HG02610 (cell line): ENCODE measurements at regions not wholly inside any gene's neighbourhood (a gene's known extent, or its start where the extent isn't known, plus 50 kb on each side); places are given as distances from the start of the nearest gene placed in this dataset.
"Not testable (repeated sequence)": the region's sequence is repeated elsewhere in the genome, so short reads cannot be mapped to it uniquely, and the experiment has no call there.

Experiments used
- ATAC-seq: cut with Tn5 transposase; IDR thresholded peaks from one replicate; pipeline ENCODE4 v1.9.1; 2021; ENCODE audit warnings: mild to moderate bottlenecking, moderate library complexity; ENCODE audit not compliant: unreplicated experiment

DNA sequence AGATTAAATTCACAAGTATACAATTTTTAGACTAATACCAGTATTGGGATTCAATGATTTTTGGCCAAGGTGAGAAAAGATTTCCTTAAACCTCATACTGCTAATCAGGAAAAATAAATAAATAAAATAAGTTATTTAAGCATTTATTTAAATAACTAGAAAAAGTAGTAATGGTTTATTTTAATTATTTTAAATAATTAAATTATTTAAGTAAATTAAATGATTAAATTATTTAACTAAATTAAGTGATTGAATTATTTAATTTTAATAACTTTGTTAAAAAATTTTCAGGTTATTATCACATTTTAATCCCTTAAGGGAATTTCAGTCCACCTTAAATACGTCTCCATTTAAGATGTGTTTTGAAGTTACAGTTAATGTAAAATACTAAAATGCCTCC lies 1831.5 kb upstream of the MIR17HG start:
- ATAC-seq, result no peak

DNA sequence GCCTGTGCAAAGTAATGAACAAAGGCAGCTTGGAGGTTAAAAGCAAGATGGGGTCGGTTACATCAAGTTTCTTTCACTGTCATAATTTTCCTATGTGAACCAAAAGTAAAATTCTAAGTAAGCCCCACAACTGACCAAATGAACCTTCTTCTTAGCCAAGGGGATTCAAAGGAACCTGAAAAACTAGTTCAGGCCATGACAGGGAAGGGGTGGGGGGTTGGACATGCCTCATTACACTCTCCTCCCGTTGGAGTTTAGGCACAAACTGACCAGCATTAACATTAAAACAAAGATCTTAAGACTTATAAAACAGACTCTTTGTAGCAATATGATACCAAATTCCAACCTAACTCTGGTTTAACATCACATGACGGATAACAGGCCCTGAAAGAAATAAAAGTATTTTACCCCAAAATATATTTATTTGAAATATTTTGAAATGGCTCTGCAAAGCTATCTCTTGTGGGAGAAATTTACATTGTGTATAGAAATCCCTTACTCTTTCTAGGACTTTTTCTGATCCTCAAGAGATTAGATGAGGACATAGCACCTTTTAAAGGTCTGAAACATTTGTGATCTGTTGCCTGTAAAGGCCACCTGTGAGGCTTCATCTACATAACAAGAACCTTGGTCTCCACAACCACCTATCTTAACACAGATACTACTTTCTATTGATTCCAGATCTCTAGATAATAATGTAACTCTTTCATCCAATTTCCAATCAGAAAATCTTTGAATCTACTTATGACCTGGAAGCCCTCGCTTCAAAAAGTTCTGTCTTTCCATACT lies 1829.0 kb upstream of the MIR17HG start:
- no peak for ATAC-seq

DNA sequence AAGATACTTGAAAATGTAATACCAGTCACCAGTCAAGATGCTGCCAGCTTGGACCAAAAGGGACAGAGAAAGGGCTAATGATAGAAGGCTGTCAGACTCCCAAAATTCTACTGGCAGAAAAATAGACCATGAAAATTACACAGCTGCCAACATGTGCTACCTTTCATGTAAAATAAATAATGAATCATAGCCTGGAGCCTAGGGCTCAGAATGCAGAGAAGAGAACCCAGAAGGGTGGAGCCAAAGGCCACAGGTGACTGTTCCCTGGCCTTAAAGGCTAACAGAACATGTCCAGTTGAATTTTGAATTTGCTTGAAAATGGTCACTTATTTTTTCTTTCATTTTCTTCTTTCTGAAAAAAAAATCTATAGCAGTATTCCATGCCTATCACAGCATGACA lies 1827.0 kb upstream of the MIR17HG start:
- ATAC-seq, result no peak

DNA sequence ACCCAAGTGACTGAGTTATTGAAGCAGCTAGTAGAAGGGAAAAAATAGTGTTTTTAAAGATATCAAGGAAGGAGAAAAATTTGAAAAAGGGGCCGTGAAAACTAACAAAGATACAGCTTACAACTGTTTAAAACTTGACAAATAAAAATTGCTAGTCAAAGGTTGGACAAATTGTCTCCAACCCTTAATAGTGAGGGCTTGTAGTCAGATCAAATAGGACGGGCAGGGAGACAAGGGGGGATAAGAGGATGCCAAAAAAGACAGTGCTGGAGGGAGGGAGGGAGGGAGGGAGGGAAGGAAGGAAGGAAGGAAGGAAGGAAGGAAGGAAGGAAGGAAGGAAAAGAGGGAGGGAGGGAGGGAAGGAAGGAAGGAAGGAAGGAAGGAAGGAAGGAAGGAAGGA lies 1825.8 kb upstream of the MIR17HG start:
- ATAC-seq, result not testable (repeated sequence)

DNA sequence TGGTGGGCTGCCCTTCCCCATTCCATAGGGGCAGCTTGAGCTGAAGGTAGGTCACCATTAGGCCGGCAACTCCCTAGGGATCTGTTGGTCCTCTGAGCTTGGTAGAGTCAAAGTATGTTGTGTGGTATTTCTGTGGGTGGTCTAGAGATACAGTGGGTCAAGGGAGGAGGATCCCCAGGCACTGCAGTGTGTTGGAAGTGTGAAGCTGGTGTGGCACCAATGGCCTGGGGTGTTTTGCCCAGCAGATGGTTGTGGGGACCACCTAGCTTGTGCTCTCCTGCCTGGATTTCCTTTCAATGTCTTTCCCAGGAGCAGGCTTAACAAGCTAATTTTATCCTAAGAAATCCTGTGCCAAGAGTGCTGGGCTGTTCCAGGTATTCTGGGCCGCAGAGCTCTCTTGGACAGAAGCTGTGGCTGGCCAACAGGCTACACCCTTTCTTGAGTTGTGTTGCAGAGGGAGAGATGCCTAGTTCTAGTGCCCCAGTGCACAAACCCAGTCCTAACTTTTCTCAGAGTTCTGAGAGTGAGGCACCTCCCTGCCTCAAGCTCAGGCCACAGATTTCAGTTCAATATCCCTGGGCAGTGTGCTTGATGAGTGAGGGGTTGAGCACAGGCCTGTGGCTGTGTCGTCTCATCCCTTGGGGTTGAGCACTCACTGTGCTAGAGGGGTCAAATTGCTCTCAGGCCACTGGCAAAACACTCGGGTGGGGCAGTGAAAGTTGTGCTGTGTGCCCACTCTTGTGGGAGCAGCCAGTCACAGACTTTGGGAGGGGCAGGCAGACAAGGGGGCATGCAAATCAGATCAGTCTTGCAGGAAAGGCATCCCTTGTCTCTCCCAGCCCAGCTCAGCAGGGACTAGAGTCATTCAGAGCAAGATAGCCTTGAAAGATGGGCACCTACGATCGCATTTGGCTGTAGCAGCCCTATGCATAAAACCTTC lies 1806.1 kb upstream of the MIR17HG start:
- ATAC-seq, result no peak

DNA sequence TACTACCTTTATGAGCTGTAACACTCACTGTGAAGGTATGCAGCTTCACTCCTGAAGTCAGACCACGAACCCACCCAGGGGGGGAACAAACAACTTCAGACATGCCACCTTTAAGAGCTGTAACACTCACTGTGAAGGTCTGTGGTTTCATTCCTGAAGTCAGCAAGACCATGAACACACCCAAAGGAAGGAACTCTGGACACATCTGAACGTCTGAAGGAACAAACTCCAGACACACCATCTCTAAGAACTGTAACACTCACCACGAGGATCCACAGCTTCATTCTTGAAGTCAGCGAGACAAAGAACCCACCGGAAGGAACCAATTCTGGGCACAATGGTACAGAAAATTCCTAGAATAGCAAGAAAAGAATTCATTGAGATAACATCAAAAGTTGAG lies 1796.5 kb upstream of the MIR17HG start:
- no peak for ATAC-seq

DNA sequence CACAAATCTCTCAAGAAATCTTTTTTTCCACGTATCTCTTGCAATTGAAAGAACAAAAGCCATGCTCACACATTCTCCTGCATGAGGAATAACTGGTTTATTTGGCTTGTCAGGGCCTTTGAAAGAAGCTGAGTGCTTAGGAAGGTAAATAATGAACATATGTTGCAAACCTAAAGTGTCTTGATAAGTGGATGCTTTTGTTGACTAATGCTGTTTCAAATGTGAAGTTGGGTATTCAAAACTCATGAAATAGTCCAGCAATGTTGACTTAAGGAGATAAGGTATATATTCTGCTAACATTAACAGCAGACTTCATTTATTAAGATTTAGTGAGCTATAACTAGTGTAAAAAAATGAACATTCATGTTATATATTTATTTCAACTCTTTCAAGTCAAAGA lies 1792.7 kb upstream of the MIR17HG start:
- ATAC-seq, result no peak

DNA sequence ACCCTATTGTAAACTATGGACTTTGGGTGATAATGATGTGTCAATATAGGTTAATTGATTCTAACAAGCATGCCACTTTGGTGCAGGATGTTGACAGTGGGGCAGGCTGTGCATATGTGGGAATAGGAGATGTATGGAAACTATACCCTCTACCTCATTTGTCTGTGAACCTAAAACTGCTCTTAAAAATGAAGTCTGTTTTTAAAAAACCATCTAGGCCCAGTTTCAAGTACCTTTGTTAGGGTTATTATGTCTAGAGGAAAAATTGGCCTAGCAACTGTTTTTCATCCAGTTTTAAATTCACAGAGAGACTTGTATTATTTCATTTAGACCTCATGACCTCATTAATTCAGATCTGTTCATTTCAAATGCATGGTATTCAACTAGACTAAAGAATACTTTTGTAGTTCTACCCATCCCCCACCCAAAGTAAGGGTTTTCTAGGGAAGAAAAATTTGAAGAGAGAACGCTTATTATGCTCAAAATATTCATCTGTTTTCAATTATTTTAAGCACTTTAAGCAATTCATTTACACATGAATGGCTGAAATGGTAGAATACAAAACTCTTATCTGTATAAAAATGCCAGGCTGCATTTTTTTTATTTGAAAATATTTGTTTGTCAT lies 1781.9 kb upstream of the MIR17HG start:
- no peak for ATAC-seq

DNA sequence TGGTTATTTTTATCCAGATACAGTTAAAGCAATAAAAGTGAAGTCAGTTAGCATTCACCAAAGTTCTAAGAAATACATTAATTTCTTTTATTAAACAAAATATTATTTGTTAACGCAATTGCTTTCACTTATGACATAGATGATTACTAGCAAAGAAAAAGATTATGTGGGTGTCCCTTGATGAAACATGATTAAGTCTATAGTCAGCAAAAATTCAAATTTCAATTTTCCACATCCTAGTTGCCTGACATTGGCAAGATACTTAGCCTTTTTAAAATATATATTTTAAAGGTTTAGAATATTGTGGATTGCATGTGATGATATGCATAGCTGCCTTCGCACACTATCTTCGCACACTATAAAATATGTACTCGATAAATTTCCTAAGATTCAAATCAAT lies 1780.5 kb upstream of the MIR17HG start:
- ATAC-seq, result no peak

DNA sequence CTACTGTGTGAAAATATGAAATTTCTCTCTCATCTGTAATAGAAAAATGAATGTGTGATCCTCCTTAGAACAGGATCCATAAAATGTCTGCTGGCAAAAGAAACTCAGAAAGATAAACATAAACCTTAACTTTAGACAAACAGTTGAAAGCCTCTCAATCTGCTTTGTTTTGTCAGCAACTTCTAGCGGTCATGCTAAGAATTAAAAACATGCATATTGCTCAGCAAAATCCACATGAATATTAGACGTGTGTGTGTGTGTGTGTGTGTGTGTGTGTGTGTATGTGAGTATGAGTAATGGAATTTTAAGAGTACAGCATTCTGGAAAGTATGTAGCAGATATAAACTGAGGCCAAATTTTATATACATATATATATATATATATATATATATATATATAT lies 1779.2 kb upstream of the MIR17HG start:
- no peak for ATAC-seq

DNA sequence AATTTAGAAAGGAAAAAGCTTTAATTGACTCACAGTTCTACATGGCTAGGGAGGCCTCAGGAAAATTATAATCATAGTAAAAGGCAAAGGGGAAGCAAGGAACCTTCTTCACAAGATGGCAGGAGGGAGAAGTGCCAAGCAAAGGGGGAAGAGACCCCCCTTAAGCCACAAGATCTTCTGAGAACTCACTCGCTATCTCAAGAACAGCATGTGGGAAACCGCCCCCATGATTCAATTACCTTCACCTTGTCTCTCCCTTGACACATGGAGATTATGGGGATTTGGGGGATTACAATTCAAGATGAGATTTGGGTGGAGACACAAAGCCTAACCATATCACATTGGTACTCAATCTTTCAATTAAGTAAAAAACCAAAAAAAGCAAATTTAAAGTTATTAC lies 1778.7 kb upstream of the MIR17HG start:
- no peak for ATAC-seq

DNA sequence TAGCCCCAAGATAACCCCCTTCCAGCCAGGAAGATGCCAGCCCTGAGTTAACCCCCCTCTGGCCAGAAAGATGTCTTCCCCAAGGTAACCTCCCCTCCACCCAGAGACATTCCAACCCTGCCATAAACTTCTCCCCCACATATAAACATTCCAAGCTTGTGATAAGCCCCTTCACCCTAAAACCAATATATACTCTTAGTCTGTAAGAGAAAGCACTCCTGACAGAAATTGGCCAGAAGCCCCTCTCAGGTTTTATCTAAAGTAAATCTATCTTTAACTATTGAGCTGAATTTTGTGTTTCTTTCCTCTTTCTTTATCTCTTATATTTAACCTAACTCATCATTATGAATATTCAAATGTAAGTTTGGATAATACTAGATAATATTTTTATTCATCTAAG lies 1775.8 kb upstream of the MIR17HG start:
- no peak for ATAC-seq

DNA sequence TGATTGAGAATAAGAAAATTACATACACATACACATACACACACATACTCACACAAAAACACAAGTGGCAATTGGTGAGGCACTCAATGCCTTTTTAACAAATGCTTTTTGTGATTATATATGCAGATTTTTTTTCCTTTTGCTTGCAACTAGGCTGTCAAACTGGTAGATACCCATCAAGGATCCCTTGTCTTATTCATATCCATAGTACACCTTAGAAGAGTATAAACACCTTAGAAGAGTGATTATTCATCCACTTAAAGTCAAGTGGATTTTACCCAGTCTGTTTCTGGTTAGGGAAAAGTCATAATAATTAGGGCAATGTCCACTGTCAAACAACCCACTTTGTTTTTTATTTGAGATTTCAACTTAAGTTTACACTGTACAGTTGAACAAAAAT lies 1773.4 kb upstream of the MIR17HG start:
- no peak for ATAC-seq

DNA sequence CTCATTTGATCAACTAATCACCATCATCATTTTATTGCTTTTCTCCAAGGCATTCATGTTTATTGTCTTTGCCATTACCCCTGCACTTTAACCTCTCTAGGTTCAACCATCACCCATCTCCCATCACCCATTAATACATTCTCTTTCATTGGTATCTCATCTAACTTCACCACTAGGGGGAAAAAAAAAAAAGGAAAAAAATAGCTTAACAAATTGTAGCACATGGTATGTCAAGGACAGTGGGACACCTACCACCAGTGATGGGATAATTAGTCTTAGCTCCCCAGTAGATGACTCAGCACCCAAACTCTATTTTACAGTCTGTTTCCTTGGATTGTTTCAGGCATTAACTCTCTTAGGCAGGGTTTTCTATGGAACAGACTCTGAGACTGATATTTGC lies 1770.2 kb upstream of the MIR17HG start:
- ATAC-seq, result no peak

DNA sequence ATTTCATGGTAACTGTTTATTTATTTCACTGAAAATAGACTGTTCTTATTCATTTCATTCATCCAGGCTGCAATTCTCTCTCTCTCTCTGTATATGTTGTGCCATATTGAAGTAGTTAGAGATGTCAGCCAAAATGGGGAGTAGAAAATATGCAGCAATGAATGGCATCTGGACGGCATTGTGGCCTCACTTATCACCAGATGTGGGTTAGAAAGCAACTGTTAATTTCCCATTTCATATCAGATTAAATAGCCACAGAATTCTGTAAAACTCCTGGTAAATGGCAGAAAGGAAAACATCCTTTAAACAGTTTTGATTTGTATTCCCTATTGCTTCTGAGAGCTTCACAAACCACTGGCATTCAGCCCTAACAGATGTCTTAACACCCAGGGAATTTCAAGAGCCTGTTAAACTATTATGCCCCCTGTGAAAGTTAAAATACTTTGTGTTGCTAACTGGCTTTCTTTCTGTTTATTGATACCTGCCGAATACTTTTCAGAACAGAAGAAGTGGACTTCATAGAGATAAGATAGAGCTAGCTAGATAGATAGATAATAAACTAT lies 1763.3 kb upstream of the MIR17HG start:
- ATAC-seq, result no peak

DNA sequence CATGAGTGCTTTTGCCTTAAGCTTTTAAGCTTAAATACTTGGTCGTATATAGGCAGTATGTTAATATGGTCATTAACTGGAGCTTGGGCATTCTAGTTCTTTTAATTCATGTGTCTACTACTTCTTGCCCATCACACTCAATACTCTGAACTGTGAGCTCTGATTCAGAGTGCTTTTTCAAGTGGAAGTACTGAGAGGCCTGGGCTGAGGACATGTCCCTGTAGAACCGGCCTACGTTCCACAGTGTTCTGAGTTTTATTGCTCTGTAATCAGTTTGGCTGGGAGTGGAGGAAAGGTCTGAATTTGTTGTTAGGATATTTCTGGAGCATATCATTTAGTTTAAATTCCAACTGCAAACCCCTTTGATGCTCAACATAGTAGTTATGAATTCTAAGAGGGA lies 1744.8 kb upstream of the MIR17HG start:
- ATAC-seq, result no peak

DNA sequence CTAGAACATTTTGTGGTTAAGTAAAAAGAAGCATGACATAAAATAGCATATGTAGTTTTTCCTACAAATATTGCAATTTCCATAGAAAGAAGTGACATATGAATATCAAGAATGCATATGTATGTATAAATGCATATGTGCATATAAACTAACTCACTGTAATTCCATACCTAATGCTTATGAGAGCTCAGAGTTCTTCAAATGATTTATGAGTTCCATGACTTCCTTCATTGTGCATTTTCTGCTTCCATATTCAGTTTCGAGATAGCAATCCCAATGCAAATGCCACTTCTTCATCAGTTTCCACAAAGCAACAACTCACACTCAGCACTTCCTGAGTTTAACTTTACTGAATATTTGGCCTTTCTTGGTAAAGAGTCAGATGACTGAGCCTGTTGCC lies 1744.3 kb upstream of the MIR17HG start:
- ATAC-seq, result no peak

DNA sequence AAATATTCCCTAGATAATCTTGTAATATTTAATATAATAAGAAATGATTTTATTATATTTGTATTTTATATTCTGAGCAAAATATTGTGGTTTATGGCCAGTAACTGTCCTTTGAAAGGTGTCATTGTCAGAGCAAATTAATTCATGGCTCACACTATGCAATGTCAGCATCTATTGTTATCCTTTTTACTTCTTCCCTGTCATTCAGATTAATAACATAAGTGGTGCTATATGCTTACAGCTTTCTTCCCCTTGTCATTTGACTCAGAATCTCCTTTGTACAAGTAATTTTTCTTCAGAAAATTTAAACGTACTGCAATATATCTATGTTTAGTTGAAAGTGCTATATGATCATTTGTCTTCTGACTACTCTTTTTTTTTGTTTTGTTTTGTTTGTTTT lies 1738.2 kb upstream of the MIR17HG start:
- no peak for ATAC-seq

DNA sequence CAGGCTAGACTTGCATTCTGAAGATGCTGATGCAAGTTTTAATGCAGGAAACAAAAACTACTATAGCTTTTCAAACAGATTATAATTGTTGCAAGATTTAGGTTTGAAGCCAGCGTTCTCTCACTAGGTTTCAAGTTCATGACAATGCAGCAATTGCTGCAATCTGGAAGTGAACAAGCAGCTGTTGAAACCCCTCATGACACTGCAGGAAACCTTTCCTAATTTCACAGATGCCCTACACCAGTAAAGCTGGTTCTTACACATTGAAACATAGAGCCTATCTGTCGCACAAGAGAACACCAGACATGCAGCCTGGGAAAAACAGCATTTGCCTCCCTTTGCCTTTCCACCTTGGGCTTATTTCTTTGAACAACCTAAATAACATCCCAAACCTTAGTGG lies 1737.2 kb upstream of the MIR17HG start:
- no peak for ATAC-seq

DNA sequence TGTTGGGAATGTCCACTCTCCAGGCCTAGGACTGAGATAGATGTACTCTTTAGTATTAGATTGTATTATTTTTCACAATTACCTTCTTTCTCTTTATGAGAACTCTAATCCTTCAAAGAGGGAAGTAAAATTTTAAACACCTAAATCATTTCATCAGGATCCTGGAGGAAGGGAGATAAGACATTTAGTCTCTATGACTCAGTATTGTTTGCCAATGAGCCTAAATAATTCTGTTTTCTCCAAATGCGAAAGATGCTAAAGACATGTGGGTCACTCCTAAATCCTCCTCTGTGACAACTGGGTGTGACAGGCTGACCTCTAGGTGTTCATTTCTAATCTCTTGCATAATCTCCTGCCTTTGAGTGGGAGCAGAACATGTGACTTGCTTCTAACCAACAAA lies 1736.6 kb upstream of the MIR17HG start:
- ATAC-seq, result no peak

DNA sequence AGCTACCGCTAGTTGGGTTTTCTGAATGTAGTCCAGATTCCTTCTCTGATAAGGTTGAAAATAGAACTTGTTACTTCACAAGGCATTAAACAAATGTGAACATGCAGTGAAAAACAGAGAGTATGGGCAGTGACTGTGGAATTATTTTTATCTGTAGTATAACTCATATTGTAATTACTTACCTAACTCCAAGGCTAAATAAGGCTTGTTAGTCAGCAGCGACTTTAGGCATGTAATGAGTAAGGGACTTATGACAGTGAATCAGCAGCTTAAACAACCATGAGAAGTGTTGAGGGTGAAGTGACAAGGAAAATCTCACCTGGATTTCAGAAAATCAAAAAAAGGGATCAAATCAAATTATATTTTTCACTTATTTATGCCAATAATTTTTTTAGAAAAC lies 1719.5 kb upstream of the MIR17HG start:
- ATAC-seq, result no peak
